ENCODE measurements at regions not wholly inside any gene's neighbourhood (a gene's known extent, or its start where the extent isn't known, plus 50 kb on each side); places are given as distances from the start of the nearest gene placed in this dataset.

- H3K4me3 ChIP-seq (ENCODE audit: control insufficient read depth in 2 of 3, extremely low read depth in 1 of 3, insufficient read depth in 2 of 3, low read depth in 1 of 3, low read length in 3 of 3): no peak overlapping the region
- H4K20me1 ChIP-seq (ENCODE audit: control insufficient read depth, extremely low read depth, insufficient read depth, low read length): no peaks in the 10 kb centered on the region
- TF ChIP-seq EZH2 (IDR thresholded peaks at IDR 0.05; ENCODE audit: low read length) (no peak), CTCF (optimal IDR thresholded peaks at IDR 0.05 in 1 of 3, IDR thresholded peaks at IDR 0.05 in 1 of 3, conservative IDR thresholded peaks at IDR 0.05 in 1 of 3; ENCODE audit: extremely low read depth in 1 of 3, insufficient read depth in 2 of 3, low read length in 3 of 3) (no peak)
- no peak overlapping the region for H3K4me2 ChIP-seq (ENCODE audit: control insufficient read depth, extremely low read depth, insufficient read depth, low read depth, low read length)
- H3K9me1 ChIP-seq (ENCODE audit: control insufficient read depth, extremely low read depth, insufficient read depth, low read length): no peaks in the 10 kb centered on the region
- dilution Hi-C loops (cut with MboI; ENCODE audit: extremely low pct_ligation_motif_present, low sequenced_read_pairs): no loop called here
- H3K27me3 ChIP-seq (ENCODE audit: control insufficient read depth, extremely low read depth, insufficient read depth, low read length): no peaks in the 10 kb centered on the region
- H3K27ac ChIP-seq (ENCODE audit: control insufficient read depth, insufficient read depth, low read length): no peak overlapping the region
- no peaks in the 10 kb centered on the region for H3K4me1 ChIP-seq (ENCODE audit: control insufficient read depth, extremely low read depth, insufficient read depth, low read length)
- DNase-seq (ENCODE audit: low read depth, low spot score): no peak
- H3K36me3 ChIP-seq (ENCODE audit: control insufficient read depth in 2 of 2, extremely low read depth in 1 of 2, insufficient read depth in 2 of 2, low read length in 2 of 2): no peaks in the 10 kb centered on the region
- H3K9me3 ChIP-seq (ENCODE audit: control insufficient read depth, low read depth, low read length): no peaks in the 10 kb centered on the region
- FAIRE-seq: no peak
- no peak overlapping the region for H3K9ac ChIP-seq (ENCODE audit: control insufficient read depth, extremely low read depth, insufficient read depth, low read length)
- H2AFZ ChIP-seq (ENCODE audit: control insufficient read depth, low read length): no peak overlapping the region
- no peaks in the 10 kb centered on the region for H3K79me2 ChIP-seq (ENCODE audit: control insufficient read depth, insufficient read depth, low read length)
These were observed 652.9 kb downstream of the ETNK1 start for GRCh38 chr12:23277831-23278230.

- H3K9me3 ChIP-seq (ENCODE audit: control insufficient read depth, low read depth, low read length): no peaks in the 10 kb centered on the region
- DNase-seq (ENCODE audit: low read depth, low spot score) (no peak), FAIRE-seq (no peak)
- no peaks in the 10 kb centered on the region for H3K27me3 ChIP-seq (ENCODE audit: control insufficient read depth, extremely low read depth, insufficient read depth, low read length)
- H4K20me1 ChIP-seq (ENCODE audit: control insufficient read depth, extremely low read depth, insufficient read depth, low read length): no peaks in the 10 kb centered on the region
- H3K4me1 ChIP-seq (ENCODE audit: control insufficient read depth, extremely low read depth, insufficient read depth, low read length): no peaks in the 10 kb centered on the region
- no peak overlapping the region for H2AFZ ChIP-seq (ENCODE audit: control insufficient read depth, low read length)
- no peaks in the 10 kb centered on the region for H3K9me1 ChIP-seq (ENCODE audit: control insufficient read depth, extremely low read depth, insufficient read depth, low read length)
- no peak overlapping the region for H3K27ac ChIP-seq (ENCODE audit: control insufficient read depth, insufficient read depth, low read length)
- no peaks in the 10 kb centered on the region for H3K79me2 ChIP-seq (ENCODE audit: control insufficient read depth, insufficient read depth, low read length)
- no peaks in the 10 kb centered on the region for H3K36me3 ChIP-seq (ENCODE audit: control insufficient read depth in 2 of 2, extremely low read depth in 1 of 2, insufficient read depth in 2 of 2, low read length in 2 of 2)
- TF ChIP-seq CTCF (optimal IDR thresholded peaks at IDR 0.05 in 1 of 3, IDR thresholded peaks at IDR 0.05 in 1 of 3, conservative IDR thresholded peaks at IDR 0.05 in 1 of 3; ENCODE audit: extremely low read depth in 1 of 3, insufficient read depth in 2 of 3, low read length in 3 of 3) (no peak), EZH2 (IDR thresholded peaks at IDR 0.05; ENCODE audit: low read length) (no peak)
- no peak overlapping the region for H3K4me2 ChIP-seq (ENCODE audit: control insufficient read depth, extremely low read depth, insufficient read depth, low read depth, low read length)
- no peak overlapping the region for H3K9ac ChIP-seq (ENCODE audit: control insufficient read depth, extremely low read depth, insufficient read depth, low read length)
- dilution Hi-C loops (cut with MboI; ENCODE audit: extremely low pct_ligation_motif_present, low sequenced_read_pairs): no loop called here
- H3K4me3 ChIP-seq (ENCODE audit: control insufficient read depth in 2 of 3, extremely low read depth in 1 of 3, insufficient read depth in 2 of 3, low read depth in 1 of 3, low read length in 3 of 3): no peak overlapping the region
These were observed 656.3 kb downstream of the ETNK1 start for GRCh38 chr12:23281295-23281694.

Measured in keratinocyte (primary cell).